ENCODE measurements at regions not wholly inside any gene's neighbourhood (a gene's known extent, or its start where the extent isn't known, plus 50 kb on each side); places are given as distances from the start of the nearest gene placed in this dataset.

- no peak for DNase-seq
These were observed 214.5 kb upstream of the SASH1 start for GRCh38 chr6:148128014-148128730.

GRCh38 chr6:148134592-148134991 lies 208.0 kb upstream of the SASH1 start:
- no peak for DNase-seq

- no peak for DNase-seq
These were observed 206.1 kb upstream of the SASH1 start for GRCh38 chr6:148136586-148136985.

- DNase-seq, result no peak
These were observed 205.0 kb upstream of the SASH1 start for GRCh38 chr6:148137652-148138051.

- no peak for DNase-seq
These were observed 204.1 kb upstream of the SASH1 start for GRCh38 chr6:148138573-148138972.

- DNase-seq, result no peak
These were observed 201.7 kb upstream of the SASH1 start for GRCh38 chr6:148140772-148141557.

- no peak for DNase-seq
These were observed 199.8 kb upstream of the SASH1 start for GRCh38 chr6:148142821-148143220.

GRCh38 chr6:148143771-148144170 lies 198.9 kb upstream of the SASH1 start:
- DNase-seq, result no peak

GRCh38 chr6:148144917-148145521 lies 197.6 kb upstream of the SASH1 start:
- peak; percentile 42 for DNase-seq

GRCh38 chr6:148146717-148147462 lies 195.7 kb upstream of the SASH1 start:
- no peak for DNase-seq

GRCh38 chr6:148147463-148147830 lies 195.2 kb upstream of the SASH1 start:
- DNase-seq, result no peak

- no peak for DNase-seq
These were observed 190.6 kb upstream of the SASH1 start for GRCh38 chr6:148151896-148152643.

GRCh38 chr6:148154668-148155067 lies 188.0 kb upstream of the SASH1 start:
- no peak for DNase-seq

GRCh38 chr6:148155293-148155692 lies 187.3 kb upstream of the SASH1 start:
- no peak for DNase-seq

- no peak for DNase-seq
These were observed 184.8 kb upstream of the SASH1 start for GRCh38 chr6:148157841-148158240.

- no peak for DNase-seq
These were observed 178.0 kb upstream of the SASH1 start for GRCh38 chr6:148164645-148165044.

GRCh38 chr6:148166339-148166968 lies 176.2 kb upstream of the SASH1 start:
- DNase-seq, result peak; percentile 3

- DNase-seq, result no peak
These were observed 172.9 kb upstream of the SASH1 start for GRCh38 chr6:148169706-148170105.

GRCh38 chr6:148170286-148170685 lies 172.4 kb upstream of the SASH1 start:
- DNase-seq, result no peak

- no peak for DNase-seq
These were observed 169.1 kb upstream of the SASH1 start for GRCh38 chr6:148173548-148173947.

GRCh38 chr6:148175550-148176188 lies 167.0 kb upstream of the SASH1 start:
- DNase-seq, result no peak
